ENCODE measurements at regions not wholly inside any gene's neighbourhood (a gene's known extent, or its start where the extent isn't known, plus 50 kb on each side); places are given as distances from the start of the nearest gene placed in this dataset.

DNA sequence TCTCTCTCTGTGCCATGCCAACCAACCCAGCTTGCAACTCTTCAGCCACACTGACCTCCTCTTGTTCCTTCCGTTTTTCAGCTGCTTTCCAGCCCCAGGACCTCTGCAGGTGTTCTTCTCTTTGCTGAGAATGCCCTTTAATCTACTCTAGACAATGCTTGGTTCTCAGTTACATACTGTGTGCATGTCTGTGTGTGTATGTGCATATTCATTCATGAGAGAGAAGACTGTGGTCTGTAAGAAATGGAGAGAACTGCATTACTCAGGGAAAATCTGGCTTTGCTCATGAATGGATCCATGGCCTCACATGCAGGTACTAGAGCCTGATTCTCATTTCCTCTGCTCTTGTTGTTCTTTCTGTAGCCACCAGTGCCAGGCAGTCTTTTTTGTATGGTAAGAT lies 636.9 kb upstream of the TENM3 start:
- no peak for DNase-seq (ENCODE audit: low read depth in 2 of 2)

DNA sequence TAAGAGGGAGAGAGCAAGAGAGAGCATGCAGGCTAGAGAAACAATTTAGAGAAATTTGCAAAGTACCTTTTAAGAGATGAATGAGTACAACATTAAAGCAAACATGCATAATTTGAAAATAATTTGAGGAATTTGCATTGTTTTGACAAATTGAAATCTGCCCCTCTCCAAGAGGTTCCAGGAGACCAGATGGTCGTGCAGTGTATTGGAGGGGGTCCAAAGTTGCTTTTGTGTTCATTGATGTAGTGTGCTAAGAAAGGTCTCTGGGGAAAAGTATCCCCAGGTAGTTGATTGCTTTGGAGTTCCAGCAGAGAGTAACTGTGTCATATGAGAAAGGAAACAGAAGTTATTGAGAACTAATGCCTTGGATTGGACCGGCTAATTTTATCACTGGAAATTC lies 635.0 kb upstream of the TENM3 start:
- no peak for DNase-seq (ENCODE audit: low read depth in 2 of 2)

DNA sequence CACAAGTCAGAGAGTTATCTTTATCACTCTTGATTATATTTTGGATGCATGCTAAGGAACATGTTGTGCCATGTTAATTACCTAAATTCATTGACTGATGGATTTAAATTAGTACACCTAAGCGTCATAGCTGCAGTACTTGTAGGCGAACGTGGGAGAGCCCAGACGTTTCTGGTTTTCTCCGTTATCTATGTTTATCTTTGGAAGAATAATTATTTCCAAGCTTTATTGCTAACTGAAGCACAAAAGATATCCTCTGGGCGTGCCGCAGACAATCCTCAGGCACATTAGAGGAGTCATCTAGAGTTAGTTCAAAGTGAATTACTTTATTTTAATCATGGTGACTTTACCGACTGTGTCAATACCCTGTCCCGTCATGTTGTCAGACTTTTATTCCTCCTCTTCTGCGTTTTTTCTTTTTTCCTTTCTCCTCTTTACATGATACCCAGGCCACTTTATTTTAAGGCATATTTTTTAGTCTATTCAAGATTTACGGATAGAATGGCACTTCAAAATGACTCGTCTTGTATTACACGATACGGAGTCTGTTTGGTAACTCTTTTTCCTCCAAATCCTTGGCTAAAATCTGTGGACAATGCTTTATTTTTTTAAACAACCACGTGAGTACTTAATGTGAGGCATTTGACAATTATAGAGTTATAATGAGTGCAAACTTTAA lies 632.0 kb upstream of the TENM3 start:
- no peak for DNase-seq (ENCODE audit: low read depth in 2 of 2)

DNA sequence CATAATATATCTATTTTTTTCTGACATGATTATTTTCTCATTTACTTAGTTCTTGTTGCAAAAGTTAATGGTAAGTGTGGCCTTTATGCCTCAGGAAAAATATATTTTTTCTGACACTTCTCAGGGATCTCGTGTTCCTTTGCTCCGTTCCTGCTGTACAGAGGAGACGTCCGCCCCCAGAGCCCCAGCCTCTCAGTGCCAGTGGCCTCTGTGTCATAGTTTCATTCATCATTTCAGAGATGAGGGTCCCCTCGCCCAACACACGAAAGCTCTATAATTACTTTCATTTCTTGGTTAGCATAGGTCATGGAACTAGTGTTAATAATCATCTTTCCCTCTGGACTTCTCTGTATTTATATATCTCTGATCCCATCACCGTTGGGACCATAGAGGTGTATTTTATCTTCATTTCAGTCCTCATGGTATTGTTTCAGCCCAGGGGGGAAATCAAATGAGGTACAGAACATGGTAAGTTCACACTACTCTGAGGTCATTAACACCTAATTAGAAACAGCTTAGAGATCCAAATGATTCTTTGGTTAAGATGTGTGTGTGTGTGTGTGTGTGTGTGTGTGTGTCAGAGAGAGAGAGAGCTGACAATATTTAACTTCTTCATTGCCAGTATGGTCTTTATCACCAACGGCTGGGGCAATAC lies 631.1 kb upstream of the TENM3 start:
- no peak for DNase-seq (ENCODE audit: low read depth in 2 of 2)

DNA sequence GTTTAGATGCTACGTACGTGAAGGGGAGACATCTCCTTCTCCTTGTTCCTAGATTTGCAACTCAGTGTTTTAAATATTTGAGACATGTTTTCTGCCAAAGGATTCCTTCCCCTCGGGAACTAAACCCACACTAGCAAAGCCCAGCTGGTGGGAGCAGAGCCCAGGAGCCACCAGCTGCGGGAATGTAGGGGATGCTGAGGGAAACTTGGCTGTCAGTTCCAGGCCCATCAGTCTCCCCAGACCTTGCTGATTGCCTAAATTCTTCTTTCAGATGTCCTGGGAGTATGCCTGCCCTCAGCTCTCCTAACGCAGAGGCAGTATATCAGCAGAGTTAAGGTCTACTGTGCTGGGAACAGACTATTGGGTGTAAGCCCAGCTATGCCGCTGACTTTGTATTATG lies 630.0 kb upstream of the TENM3 start:
- DNase-seq (ENCODE audit: low read depth in 2 of 2), result no peak

DNA sequence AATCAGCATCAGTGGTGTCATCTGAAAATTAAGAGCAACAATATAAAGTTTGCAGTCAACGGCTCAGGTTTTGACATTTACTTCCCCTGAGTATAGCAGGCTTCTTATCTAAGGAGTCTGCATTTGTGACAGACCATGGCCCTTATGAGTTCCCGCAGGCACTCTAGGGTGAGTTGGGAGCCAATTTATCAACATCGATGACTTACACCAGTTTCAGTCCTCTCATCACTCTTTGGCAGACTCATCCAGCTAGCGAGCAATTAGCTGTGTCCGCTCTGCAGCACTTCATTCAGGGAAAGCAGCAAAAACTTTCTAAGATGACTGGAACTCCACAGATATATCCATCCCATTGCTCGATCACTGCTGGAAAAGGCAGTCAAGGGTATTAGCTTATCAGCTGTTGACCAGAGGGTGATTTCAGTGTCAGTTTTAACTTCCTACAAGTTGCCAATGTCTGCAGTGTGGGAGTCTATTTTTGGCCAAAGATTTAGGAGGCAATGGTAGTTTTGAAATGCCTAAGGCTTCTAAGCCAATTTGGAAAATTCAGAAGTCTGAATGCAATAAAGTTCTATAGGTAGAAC lies 625.1 kb upstream of the TENM3 start:
- DNase-seq (ENCODE audit: low read depth in 2 of 2), result no peak

DNA sequence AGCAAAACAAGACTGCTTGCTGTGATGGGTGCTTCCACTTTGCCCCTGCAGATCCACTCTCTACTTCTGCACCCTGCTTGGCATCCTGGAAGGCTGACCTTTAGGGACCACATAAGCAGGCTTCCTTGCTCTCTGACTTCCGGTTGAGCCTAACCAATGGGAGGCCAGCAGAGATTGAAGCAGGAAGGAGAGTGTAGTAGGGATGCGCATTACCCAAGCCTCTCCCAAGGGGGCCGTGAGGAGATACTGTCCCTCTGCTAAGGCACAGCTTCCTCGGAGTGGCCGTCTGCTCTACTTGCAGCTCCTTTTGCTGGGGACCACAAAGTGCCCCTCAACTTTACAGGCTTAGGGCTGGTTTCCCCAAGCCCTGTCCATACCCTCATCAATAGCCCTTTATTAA lies 624.3 kb upstream of the TENM3 start:
- DNase-seq (ENCODE audit: low read depth in 2 of 2), result no peak

DNA sequence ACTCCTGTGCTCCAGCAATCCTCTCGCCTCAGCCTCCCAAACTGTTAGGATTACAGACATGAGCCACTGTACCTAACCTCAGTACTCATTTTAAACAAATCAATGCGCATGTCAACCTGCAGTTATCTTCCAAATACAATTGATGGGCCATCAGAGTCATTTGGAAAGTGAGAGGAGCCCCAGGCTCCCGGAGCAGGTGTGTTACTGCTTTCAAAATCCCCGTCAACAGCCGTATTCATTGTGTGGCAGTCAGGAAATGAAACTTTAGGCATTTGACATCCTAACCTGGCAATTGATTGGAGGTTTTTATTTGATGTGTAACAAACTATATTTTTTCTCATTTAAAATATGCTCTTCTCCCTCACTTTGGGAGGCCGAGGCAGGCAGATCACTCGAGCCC lies 623.6 kb upstream of the TENM3 start:
- DNase-seq (ENCODE audit: low read depth in 2 of 2), result no peak

DNA sequence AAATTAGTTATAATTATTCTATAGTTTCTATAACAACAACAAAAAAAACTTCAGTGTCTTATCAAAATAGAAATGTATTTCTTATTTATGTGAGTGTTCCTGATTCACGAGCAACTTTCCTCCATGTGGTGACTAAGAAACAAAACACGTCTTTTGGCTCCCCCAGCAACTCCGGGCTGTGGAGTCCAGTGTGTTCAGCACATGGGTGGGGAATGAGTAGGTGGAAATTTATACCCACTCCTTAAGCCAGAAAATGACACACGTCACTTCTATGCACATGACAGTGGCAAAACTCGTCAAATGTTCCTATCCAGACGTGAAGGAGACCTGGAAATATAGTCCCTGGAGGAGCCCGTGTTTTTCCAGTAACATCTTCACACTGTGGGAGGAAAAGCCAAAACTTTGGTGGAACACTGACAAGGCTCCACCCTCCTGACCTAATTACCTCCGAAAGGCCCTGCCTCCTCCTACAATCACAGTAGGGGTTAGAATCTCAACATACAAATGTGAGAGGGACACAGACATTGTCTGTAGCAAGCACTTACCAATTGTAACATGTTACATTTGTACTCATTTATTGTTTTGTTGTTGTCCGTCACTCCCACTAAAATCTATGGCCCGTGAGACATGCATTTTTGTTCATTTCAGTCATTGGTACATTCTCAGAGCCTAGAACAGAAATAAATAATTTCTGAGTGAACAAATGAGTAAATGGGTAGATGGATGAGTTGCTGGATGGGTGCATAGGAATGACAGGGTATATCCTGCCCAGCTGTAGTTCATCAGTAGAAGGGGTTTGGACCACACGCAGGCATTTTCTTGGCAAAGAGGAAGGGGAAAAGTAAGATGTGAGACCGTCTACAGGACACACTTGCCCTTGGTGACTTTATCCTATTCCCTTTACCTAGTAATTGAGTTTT lies 605.8 kb upstream of the TENM3 start:
- DNase-seq (ENCODE audit: low read depth in 2 of 2), result no peak

DNA sequence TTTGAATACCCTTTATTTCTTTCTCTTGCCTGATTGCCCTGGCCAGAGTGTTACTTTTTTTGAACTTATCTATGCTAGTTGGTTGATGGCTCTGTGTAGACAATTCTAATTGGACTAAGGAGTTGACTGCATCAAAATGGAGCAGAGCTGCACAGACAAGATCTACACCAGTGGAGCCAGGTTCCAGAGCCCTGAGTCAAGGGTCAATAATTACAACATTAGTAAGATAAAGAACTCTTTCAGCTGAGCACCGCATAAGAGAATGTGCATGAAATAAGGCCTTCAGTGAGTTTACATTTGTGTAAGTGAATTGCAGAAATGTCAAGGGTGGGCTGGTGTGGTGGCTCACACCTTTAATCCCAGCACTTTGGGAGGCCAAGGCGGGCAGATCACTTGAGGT lies 599.7 kb upstream of the TENM3 start:
- DNase-seq (ENCODE audit: low read depth in 2 of 2), result no peak

DNA sequence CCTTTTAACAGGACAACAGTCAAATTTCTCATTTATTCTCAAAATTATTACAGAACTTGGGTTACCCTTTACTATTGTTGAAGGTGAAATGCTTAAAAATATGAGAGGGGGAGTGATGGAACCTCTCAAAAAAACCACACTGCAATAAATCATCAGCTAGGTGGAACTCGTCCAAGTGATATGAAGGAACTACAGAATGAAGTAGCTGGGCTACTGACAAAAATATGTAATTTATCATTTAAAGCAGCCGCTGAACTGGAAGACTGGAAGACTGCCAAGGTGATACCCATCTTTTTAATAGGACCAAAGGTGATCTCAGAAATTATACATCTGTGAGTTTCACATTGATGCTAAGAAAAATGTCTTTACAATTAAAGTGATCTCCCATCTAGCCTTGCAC lies 597.7 kb upstream of the TENM3 start:
- DNase-seq (ENCODE audit: low read depth in 2 of 2), result no peak

DNA sequence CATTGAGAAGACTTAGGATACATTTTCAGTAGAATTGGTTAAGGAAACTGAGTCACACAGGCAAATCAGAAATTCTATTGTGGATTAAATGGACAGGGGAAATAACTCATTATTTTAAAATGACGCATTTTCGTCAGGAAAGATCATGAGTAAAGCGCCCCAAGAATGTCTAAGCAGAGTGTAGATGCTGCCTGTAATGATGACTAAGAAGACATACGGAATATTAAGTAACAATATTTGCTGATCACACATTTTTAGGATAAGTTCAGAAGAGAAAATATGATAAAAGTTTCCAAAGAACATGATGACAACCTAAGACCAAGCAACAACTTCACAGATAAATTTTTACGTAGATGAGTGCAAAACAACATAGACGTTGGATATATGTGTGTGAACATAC lies 596.3 kb upstream of the TENM3 start:
- no peak for DNase-seq (ENCODE audit: low read depth in 2 of 2)

DNA sequence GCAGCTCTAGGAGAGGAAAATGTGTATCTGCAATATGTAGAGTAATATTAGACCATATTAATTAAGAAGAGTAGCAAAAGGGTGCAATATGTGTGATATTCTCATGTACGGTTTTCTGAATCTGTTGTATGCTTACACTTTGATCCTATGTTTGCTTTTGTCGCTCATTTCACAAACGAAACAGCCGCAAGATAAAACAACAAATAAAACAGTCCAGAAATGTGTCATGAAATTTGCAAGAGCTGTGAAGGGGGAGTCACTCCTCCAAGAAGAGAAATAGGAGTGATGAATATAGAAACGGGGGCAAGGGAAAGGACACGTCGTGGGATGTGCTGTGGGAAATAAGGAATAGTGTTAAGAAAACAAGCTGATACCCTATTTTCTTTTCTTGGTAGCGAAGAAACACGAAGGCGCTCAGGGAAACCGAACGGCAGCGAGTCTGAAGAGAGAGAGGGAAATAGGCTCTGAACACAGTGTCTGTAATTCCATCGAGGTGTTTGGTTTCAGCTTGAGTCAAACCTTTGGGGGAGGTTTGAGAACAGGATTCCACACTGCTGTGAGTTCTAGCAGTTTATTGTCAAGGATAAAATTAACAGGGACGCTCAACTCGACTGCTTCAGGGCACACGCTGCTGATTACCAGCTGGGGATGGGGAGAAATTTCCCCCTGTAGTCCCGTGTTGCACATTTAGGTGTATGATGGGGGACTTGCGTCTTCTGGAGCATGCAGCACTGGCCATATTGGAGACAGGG lies 595.6 kb upstream of the TENM3 start:
- DNase-seq (ENCODE audit: low read depth in 2 of 2), result no peak

DNA sequence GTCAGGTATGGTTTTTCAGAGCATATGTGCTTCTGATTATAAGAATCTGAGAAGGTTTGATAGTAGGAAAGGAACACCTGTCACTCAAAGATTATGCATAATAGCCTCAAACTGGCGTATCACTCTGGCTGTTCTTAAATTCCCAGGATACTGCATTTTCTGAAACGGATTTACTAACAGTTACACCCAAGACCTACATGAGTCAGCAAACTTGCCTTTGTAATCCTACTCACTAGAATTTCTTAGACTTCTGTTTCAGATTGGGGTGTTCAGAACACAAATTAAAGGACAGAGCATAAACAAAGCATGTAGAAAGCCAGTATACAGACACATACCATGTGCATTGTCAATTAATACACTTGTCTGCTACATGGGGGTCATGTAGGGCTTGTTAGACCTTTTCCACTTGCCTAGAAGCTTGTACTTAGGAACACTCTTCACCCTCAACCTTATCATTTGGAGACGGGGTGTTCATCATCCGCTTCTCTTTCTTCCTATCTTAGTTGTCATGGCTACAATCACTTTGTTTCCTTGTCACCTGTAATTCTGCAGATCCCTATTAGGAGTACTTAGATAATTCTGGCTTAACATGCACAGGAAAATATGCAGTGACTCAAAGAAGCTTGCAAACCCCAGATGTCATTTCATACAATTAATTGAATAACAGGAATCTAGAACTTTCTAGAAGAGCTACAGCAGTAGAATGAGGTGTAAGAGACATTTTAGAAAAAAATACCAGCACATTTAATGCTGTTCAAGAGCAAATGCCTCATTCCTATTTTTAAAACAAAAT lies 593.0 kb upstream of the TENM3 start:
- no peak for DNase-seq (ENCODE audit: low read depth in 2 of 2)

DNA sequence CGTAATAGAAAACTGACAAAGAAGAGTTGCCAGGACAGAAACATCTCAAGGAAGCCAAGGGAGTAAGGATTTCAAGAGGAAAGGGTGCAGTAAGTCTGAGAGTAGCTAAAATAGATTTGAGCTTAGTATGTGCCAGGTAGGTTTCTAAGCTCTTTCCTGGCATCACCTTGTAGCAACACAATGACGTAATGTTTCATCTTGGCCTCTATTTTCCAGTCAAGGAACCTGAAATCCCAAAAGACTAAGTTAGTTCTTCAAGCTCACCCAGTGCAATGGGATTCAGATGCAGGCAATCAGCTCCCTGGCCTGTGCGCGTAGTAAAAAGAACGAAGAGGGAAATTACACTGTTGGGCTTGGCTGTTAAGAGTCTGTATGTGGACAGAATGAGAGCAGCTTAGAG lies 586.5 kb upstream of the TENM3 start:
- DNase-seq (ENCODE audit: low read depth in 2 of 2), result no peak

DNA sequence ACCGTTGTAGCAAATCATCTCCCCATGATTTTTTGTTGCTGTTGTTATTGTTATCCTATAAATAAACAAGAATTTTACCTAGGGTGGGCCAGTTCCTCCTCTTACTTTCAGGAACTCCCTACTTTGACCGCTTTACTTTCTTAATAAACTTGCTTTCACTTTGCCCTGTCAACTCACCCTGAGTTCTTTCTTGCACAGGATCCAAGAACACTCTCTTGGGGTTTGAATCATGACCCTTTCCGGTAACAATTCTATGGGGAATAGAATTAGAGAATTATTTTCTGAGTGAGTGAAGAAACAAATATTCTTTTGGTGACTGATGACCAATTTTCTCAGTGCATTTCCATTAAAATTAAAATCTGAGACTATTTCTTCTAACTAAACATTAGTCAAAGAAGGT lies 584.0 kb upstream of the TENM3 start:
- no peak for DNase-seq (ENCODE audit: low read depth in 2 of 2)

DNA sequence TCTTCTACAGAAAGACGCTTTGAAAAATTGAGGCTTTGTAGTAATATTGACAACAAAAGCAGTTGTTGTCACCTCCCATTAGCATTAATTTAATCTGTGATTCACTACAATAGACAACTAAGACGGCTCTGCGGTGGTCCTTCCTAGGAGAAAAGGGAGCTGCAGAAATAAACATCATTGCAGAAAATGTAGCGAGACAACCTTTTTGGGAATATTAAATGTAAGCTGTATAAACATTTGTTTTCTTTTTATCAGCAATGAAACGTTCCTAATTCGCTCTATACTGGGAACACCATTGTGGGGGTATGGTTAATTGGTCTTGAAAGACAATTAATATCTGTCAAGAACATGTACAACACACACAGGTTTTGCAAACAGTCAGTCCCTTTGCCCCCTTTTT lies 583.3 kb upstream of the TENM3 start:
- DNase-seq (ENCODE audit: low read depth in 2 of 2), result no peak

DNA sequence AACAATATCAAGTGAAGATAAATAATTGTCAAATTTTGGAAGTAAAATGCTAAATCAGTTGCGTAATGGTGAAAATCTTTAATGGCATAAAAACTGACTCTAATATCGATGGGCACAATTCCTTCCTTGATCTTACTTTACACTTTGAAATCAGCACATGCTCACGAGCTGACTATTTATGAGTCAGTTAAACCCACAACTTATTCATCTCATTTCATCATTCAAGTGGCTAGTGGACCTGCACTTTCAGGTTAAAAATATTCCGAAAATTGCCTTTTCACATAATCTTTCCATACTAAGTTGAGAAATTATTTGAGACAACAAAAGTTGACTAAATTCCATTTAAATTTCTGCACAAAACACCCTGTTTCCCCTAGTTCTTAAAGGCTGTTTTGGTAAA lies 582.1 kb upstream of the TENM3 start:
- DNase-seq (ENCODE audit: low read depth in 2 of 2), result no peak

DNA sequence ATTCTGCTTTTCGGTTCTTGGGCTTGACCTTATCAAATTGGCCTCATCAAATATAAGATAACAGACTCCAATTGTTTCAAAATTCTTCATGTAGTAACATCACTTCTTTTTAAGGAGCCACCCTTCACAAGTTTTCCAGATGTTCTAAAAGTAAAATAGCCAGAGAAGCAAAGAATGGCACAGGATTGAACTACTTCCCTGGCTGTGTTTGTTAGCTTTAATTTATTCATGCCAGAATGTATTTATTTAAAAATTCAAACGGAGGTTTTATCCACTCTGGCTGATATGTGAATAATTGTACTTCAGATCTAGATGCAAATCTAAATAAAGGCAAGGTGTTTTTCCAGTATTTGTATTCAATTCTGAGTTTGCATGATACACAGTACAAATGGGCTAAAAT lies 581.3 kb upstream of the TENM3 start:
- no peak for DNase-seq (ENCODE audit: low read depth in 2 of 2)

DNA sequence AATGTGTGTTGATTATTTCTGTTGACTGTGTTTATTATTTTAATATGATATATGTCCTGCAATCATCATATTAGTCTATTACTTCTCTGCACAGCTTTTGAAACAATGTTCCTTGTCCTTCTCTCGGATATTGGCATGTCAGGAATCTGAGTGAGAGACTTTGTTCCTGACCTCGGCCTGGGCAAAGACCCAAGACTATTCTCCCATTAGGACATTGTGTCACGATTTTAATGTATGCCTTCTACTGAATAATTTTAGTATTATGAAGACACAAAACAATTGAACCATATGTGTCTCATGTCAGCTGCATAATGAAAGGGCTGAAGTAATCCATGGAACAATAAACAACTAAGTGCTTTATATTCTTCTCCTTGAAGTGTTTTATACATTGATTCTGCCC lies 580.8 kb upstream of the TENM3 start:
- DNase-seq (ENCODE audit: low read depth in 2 of 2), result no peak

DNA sequence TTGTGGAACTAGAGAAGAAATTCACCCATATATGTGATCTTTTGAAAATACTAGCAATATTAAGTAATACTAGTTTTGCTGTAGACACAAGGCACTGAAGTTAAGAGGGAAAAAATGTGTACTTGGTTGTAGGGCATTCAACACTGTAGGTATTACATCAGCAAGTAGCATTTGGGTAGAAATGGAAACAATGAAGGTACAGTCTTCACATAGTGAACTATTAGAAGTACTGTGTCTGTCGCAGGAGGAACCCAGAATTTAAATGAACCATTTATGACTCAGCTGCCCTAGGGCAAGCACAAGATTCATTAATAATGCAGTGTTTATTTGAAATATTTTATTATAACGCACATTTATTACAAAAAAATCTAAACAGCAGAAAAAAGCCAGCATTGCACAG lies 572.7 kb upstream of the TENM3 start:
- no peak for DNase-seq (ENCODE audit: low read depth in 2 of 2)

Measured in stimulated activated CD4-positive, alpha-beta T cell treated with anti-CD3 and anti-CD28 coated beads, Interleukin-1b, Interleukin-23, amount 100 ng/mL, for 4 hours (primary cell).